Skin of body (tissue), 1 donor: ENCODE measurements at regions not wholly inside any gene's neighbourhood (a gene's known extent, or its start where the extent isn't known, plus 50 kb on each side); places are given as distances from the start of the nearest gene placed in this dataset.
"Not testable (repeated sequence)": the region's sequence is repeated elsewhere in the genome, so short reads cannot be mapped to it uniquely, and the experiment has no call there.

Experiments used
- DNase-seq: peaks from one replicate; lab custom pipeline; 2025; lab: John Stamatoyannopoulos, UW

DNA sequence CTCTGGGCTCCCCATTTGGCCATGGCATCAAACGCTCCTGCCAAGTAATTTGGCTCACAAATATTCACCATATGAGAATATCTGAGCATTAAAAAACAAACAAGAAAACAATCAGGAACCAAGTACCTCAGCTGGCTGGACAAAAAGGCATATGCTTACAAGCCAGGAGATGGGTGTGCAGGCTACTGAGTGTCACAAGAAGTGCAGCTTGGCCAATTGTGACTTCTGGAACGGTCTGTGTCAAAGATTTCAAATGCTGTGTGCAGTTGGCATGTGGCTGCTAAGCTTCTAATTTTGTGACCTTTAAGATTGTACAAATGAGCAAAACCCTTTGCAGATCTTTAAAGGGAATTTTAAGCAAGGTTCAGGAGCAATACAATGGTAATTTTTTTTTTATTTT, 274.0 kb downstream of the ANAPC1 start:
- DNase-seq, result not testable (repeated sequence)

DNA sequence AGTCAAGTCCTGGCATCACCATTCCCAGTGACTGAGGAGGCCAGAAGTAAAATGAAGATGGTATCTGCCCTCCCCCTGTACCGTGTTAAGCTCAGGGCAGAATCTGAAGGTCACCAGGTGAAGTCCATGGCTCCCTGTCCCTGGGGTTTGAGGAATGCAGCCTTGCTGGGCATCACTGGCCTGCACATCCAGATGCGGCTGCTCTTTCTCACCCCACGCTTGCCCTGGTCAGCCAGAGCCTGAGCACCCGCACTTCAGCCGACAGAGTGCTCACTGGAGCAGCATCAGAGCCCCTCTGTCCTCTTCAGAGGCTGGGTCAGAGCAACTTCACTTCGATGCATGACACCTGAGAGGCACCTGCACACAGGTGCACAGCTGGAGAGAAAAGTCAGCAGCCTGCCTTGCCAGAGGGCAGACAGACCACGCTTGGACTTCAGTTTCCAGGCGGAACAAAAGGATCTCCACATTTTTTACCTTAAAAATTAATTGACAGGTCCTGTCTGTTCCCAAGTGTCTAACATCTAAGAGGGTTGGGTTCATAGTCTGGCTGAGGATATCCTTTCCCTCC, 267.3 kb downstream of the ANAPC1 start:
- no peak for DNase-seq

DNA sequence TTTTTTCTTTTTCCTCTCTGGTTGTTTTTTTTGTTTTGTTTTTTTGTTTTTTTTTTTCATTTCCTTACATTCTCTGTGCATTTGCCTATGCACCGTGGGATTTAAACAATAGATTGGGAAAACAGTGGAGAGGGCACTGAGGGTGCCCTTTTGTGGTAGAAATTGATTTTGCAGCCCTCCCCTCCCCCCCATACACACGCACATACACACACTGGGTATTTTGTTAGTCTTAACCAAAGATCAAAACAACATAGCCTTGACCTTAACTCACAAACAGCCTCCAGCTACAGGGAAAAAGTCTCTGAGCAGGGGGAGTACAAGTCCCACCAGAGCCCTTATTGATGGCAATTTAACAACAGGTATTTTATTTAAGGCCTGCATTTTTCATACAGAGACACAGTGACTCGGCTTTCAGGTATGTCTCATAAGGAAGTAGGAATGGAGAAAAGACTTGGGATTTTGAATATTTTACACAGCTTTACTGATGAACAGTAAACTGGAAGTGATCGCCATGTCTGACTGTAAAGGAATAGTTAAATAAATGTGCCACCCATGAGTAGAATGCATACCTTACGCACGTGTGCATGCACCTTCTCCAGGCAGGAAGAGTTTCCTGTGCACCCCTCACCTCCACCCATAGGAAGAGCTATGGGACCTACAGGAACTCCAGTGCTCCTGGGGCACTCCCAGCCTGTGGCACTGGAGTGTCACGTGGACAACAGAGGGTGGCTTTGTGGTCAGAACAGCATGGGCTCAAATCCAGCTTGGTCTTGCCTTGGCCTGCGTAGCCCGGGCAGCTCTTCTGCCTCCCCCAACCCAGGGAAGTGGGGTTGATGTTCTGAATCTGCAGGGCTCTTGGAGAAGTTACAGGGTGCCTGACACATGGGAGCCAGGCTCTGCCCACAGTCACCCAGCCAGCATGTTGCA, 266.4 kb downstream of the ANAPC1 start:
- DNase-seq, result no peak

DNA sequence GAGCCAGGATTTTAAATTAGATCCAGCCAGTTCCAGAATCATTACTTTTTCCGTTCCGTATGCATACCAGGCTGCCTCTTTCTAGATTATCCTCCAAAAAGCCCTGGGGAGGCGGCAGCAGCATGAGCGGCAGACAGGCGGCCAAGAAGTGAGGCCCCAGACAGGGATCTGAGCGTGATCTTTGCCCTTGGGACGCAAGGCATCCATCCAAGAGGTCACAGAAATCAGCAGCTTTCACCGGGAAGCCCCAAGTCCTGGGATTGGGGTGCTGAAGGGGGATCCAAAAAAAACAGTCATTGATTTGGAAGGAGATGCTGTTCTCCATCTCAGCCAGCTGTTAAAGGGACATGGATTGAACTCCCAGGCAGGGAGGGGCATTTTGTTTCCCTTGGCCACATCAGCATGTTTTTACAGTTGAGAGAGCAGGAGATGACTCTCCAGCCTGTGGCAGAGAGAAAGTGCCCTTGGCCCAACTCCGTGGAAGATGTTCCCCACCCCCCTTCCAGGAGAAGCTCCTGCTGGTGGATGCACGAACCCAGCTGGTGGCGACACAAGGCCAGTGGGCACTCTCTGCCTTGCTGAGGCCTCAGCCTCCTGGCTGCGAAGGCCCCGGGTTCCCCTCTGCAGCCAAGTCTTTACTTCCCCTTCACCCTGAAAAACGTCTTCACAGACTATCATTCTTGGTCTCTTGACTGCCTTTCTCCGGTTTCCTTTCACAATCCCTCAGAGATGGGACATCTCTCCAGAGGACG, 265.6 kb downstream of the ANAPC1 start:
- peak; percentile 85 for DNase-seq

DNA sequence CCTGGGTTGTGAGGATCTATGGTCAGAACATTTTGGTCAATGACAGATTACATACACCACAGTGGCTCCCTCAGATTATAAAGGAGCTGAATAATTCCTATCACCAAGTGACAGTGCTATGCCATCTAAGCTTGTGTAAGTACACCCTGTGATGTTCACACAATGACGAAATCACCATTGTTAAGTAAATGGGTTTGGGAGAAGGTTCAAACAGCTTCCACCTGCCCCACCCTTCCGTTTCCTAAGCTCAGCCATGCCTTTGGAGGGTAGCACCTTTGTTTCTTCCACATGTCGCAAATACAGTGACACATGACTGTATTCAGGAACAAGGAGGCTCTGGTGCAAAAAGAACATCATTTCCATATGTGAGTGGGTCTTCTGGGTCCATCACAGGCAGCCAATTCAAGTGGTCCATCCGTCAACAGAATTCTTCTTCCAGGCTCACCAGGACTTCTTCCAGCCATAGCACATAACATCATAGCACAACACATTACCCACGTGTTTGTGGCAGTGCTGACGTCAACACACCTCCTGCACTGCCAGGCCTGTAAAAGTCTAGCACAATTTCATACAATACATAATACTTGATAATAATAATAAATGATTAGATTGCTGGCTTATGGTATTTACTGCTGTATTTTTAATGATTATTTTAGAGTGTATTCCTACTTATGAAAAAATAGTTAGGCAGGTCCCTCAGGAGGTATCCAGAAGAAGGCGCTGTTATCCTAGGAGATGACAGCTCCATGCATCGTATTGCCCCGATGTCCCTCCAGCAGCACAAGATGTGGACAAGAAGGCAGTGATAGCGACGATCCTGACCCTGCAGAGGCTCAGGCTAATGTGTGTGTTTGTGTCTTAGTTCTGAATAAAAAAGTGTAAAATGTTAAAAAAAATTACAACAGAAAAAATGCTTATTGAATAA, 264.8 kb downstream of the ANAPC1 start:
- no peak for DNase-seq

DNA sequence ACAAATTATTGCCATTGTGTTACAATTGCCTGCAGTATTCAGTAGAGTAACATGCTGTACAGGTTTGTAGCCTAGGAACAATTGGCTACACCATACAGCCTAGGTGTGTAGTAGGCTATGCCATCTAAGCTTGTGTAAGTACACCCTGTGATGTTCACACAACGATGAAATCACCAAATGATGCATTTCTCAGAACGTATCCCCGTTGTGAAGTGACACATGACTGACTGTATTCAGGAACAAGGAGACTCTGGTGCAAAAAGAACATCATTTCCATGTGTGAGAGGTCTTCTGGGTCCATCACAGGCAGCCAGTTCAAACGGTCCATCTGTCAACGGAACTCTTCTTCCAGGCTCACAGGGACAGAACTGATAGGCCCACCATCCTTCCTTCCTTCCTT, 263.7 kb downstream of the ANAPC1 start:
- DNase-seq, result no peak

DNA sequence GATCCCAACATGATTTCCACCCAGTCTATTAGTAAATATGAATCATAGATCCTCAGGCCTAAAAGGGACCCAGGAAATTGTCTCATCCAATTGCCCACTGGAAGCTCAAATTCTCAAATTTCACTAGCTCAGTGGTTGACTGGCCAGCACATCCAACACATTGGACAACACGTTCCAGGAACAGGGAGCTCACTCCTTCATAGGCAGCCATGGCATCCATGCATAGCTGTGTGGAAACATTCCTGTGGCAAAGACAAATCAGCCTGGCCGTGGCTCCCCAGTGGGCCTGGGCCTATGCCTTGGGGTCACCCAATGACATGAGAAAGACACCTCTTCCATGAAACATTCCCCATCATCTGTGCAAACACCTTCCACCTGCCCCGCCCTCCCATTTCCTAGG, 261.1 kb downstream of the ANAPC1 start:
- no peak for DNase-seq

DNA sequence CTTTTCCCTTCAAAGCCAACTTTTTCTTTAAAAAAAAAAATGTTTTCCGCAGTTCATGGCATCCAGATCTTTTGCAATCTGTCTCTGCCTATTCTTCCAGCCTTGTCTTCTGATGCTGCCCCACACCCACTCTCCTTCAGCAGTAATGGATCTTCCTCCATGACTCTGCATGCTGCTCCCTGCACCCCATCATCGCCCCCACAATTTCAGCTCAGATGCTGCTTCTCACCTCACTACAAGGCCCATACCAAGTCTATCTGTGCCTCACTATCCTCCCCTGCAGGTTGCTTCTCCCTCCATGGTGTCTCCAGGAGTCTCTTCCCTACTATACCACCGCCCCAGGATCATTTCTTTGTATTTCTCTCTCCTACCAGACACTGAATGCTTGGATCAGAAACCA, 260.6 kb downstream of the ANAPC1 start:
- no peak for DNase-seq

DNA sequence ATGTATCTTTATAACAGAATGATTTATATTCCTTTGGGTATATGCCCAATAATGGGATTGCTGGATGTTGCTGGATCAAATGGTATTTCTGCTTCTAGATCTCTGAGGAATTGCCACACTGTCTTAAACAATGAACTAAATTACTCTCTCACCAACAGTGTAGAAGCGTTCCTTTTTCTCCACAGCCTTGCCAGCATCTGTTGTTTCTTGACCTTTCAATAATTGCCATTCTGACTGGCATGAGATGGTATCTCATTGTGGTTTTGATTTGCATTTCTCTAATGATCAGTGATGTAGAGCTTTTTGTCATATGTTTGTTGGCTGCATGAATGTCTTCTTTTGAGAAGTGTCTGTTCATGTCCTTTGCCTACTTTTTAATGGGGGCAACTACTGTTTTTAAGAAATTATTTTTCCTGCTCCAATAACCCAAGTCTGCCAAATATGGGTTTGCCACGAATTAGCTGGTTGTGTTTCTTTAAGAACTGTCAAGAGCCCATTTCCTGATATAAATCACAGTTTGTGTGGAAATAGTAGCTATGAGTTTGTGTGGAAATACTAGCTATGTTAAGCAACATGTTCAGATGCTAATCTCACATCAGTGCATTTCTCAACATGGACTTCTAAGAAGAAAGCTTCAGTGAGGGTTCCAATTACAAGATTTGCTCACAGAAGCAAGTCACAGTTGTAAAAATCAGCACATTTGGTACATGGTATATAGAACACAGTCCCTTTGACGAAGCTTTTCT, 259.4 kb downstream of the ANAPC1 start:
- peak; percentile 89 for DNase-seq

DNA sequence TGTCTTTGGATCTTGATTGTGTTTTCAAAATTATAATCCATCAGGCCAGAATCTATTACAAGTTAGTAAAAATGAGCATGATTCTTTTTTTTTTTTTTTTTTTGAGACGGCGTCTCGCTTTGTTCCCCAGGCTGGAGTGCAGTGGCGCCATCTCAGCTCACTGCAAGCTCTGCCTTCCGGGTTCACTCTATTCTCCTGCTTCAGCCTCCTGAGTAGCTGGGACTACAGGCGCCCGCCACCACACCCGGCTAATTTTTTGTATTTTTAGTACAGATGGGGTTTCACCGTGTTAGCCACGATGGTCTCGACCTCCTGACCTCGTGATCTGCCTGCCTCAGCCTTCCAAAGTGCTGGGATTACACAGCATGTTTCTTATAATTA, 258.8 kb downstream of the ANAPC1 start:
- DNase-seq, result not testable (repeated sequence)

DNA sequence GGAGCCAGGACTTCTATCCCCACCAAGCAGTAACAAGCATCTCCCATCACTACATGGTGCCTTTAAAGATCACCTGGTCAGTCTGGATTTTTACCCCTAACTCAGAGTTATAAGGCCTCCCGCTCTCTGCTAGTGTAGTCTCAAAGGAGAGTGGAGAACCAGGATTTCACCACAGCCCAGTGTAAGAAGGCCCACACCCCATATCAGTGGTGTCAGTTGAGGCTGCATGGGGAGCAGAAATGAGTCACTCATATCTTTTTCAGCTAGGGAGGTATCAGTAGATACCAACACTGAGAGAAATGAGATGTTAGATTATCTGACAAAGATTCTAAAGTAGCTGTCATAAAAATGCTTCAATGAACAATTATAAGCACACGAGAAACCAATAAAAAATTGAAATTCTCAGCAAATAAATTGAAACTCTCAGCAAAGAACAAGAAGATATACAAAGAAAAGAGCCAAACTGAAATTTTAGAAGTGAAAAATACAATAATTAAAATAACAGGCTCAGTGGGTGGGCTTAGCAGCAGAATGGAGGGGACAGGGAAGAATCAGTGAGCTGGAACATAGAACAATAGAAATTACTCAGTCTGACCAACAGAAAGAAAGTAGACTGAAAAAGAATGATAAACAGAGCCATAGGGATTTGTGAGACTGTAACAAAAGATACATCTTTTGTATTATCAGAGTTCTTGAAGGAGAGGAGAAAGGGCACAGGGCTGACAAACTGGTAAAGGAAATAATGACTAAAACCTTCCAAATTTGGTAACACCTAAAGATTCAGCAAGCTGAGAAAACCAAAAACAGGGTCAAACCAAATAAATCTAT, 257.7 kb downstream of the ANAPC1 start:
- DNase-seq, result no peak

DNA sequence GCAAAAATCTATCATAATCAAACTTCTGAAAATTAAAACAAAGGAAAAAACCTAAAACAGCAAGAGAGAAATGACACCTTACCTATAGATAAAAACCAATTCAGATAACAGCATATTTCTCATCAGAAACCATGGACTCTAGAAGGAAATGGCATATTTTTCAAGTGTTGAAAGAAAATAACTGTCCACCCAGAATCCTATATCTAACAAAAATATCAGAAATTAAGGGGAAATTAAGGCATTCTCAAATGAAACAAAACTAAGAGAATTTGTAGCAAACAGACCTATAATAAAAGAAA, 257.2 kb downstream of the ANAPC1 start:
- no peak for DNase-seq

DNA sequence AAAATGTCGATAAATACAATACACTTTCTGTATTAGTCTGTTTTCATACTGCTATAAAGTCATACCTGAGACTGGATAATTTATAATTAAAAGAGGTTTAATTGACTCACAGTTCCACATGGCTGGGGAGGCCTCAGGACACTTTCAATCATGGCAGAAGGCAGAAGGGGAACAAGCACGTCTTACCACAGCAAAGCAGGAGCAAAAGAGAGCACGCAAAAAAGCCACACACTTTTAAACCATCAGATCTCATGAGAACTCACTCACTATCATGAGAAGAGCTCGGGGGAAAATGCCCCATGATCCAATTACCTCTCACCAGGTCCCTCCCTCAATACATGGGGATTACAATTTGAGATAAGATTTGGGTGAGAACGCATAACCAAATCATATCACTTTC, 256.7 kb downstream of the ANAPC1 start:
- no peak for DNase-seq

DNA sequence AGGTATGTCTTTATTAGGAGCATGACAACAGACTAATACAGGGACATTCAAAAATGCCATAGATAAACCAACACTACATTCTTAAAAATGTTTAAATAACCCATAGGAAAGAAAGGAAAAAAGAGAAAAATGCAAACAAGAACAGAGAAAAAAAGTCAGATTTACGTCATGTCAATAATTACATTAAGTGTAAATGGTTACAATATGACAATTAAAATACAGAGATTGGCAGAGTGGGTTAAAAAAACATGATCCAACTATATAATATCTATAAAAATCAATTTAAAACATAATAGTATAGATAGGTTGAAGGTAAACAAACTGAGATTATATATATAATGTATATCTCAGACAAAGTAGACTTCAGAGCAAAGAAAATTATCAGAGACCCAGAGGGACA, 255.8 kb downstream of the ANAPC1 start:
- no peak for DNase-seq

DNA sequence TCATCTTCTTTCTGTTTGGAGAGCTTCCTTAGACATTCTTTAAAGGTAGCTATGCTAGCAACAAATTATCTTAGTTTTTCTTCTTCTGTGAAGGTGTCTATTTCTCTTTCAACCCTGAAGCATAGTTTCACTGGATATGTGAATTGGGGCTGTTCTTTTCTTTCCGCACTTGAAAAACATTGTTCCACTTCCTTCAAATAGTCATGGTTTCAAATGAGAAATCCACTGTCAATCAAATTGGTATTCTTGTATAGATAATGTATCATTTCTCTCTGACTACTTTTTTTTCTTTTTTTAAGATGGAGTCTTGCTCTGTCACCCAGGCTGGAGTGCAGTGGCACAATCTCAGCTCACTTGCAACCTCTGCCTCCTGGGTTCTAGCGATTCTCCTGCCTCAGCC, 254.0 kb downstream of the ANAPC1 start:
- no peak for DNase-seq

DNA sequence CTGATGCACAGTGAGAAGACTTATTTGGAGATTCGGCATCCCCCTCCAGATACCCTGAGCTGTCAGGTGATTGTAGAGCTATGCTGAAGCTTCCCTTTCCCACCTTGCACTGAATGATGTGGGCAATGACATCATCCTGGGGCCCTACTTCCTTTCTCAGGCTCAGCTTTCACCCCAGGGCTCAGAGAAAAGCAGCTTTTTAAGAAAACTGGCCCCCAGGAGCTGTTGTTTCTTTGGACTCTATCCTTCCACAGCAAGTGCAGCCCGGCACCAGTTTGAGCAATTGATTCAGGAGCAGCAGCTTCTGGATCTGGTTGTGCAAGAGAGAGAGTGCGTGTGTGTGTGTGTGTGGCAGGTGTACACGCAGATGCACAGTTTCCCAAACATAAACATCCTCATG, 251.3 kb downstream of the ANAPC1 start:
- DNase-seq, result no peak

DNA sequence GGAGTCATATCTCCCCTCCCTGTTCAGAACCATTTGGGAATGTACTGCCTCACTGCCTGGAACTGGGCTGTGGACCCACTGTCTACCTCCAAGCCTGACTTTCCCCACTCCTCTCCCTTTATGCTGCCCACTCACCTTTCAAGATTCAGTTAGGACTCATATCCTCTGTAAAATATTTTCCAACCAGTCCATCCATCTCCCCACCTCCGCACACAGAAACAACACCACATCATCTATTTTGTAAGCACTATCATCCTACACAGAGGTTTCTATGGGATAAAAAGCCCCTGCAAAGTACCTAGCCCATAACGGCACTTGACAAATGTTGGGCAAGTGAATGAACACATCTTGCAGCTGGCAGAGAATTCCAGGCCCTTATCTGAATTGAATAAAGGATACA, 250.8 kb downstream of the ANAPC1 start:
- no peak for DNase-seq

DNA sequence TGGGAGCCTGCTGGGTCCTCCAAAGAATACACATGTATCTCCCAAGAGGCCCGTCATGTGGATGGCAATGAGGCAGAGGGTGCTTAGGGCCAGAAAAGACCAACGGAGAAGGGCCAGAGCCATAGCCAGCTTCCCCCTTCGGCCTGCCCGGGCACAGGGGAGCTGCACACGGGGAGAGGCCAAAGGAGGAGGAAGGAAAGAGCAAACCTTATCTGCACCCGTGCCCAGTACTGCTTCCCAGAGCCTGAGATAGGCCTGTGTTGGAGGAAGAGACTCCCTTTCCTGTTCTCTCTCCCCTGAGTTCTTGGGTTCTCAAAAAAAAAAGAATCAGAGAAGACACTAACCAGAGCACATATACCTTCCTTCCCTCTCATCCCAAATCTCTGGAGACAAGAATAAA, 250.3 kb downstream of the ANAPC1 start:
- no peak for DNase-seq

DNA sequence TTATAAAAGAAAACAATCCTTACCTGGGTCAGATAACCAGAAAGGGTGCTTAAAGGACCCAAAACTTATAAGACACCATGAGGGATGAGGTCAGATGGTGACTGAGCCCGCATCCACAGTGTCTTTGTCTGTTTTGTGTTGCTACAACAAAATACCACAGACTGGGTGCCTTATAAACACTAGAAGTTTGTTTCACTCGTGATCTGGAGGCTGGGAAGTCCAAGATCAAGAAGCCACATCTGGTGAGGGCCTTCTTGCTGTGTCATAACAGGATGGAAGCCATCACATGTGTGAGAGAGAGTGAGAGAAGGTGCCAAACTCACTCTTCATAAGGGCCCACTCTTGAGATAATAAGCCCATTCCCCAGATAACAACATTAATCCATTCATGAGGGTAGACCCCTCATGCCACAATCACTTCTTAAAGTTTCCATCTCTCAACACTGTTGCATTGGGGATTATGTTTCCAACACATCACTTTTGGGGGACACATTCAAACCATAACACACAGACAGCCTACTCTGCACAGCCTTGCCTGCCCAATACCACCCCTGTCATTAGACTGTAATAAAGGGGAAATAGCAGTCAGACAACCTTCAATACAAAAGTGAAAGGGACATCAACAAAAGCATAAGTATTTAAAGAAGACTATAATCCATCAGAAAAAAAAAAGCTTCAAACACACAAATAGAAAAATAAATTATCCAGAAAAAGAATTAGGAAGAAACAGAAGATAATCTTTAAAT, 249.8 kb downstream of the ANAPC1 start:
- DNase-seq, result no peak
